ENCODE measurements at regions not wholly inside any gene's neighbourhood (a gene's known extent, or its start where the extent isn't known, plus 50 kb on each side); places are given as distances from the start of the nearest gene placed in this dataset.

- TF ChIP-seq MLXIP (CRISPR knock-in tag; IDR thresholded peaks at IDR 0.05; ENCODE audit: borderline replicate concordance) (no peak), SKIL (CRISPR knock-in tag; IDR thresholded peaks at IDR 0.05; ENCODE audit: borderline replicate concordance) (no peak), SP5 (CRISPR knock-in tag; IDR thresholded peaks at IDR 0.05; ENCODE audit: borderline replicate concordance, low read depth) (no peak)
Measured at GRCh38 chr5:125151150-125151900, 404.9 kb upstream of the ZNF608 start (continued).

GRCh38 chr5:125152044-125152443, 405.6 kb upstream of the ZNF608 start:
- intact Hi-C loops (cut with micrococcal nuclease; ENCODE audit: unreplicated experiment) = no loop called here
- Histone ChIP-seq H3K4me1 (ENCODE audit: insufficient read depth, low read length) (no peaks in the 10 kb centered on the region), H3K79me2 (ENCODE audit: insufficient read depth, low read length) (no peaks in the 10 kb centered on the region), H4K20me1 (ENCODE audit: insufficient read depth, low read length) (no peaks in the 10 kb centered on the region), H3K9me3 (ENCODE audit: low read length) (no peaks in the 10 kb centered on the region), H2AFZ (ENCODE audit: low read length) (no peak overlapping the region), H3K27me3 (ENCODE audit: control insufficient read depth in 1 of 2, insufficient read depth in 2 of 2, low read length in 2 of 2) (no peaks in the 10 kb centered on the region), H3K4me3 (replicated peaks in 1 of 3; ENCODE audit: insufficient read depth in 1 of 3, low read depth in 2 of 3, low read length in 3 of 3) (no peak overlapping the region), H3K9ac (ENCODE audit: insufficient read depth, low read depth, low read length) (no peak overlapping the region), H3K27ac (ENCODE audit: extremely low read length, insufficient read depth, low read length) (no peak overlapping the region), H3K36me3 (replicated peaks in 1 of 2; ENCODE audit: control insufficient read depth in 1 of 2, insufficient read depth in 2 of 2, low read length in 2 of 2) (no peaks in the 10 kb centered on the region), H3K4me2 (ENCODE audit: low read depth, low read length) (no peak overlapping the region)
- CTCF ChIA-PET (ENCODE audit: low intra/inter-chr PET ratio, low total read pairs) = no interaction called here
- in situ Hi-C loops (cut with HindIII; ENCODE audit: extremely low pct_ligation_motif_present, low pct_unique_long_range_greater_than_20kb) = no loop called here
- WGBS (ENCODE audit: low lambda C conversion rate) = 9% methylated on average over 4 of the region's 4 CpGs
- BruUV-seq (replicated peaks) = no TSS peak
- TF ChIP-seq ZNF703 (CRISPR knock-in tag; IDR thresholded peaks at IDR 0.05; ENCODE audit: borderline replicate concordance) = no peak
- TF ChIP-seq ONECUT2 (CRISPR knock-in tag; IDR thresholded peaks at IDR 0.05) = no peak
- TF ChIP-seq KIAA2018 (CRISPR knock-in tag; IDR thresholded peaks at IDR 0.05; ENCODE audit: borderline replicate concordance) = no peak
- TF ChIP-seq MLLT10 (CRISPR knock-in tag; IDR thresholded peaks at IDR 0.05) = no peak
- FAIRE-seq (no peak), ATAC-seq (no peak), DNase-seq (ENCODE audit: low spot score) (no peak)
- POLR2A ChIA-PET = no interaction called here

Data from HepG2 (cell line).